ENCODE measurements at regions not wholly inside any gene's neighbourhood (a gene's known extent, or its start where the extent isn't known, plus 50 kb on each side); places are given as distances from the start of the nearest gene placed in this dataset.

- WGBS (ENCODE audit: missing lambda C conversion rate): 11% methylated on average over 2 of the region's 3 CpGs
Measured at GRCh38 chr9:13627502-13627901, 348.0 kb upstream of the MPDZ start.

More at GRCh38 chr9:13627502-13627901, 348.0 kb upstream of the MPDZ start:
- no peak for TF ChIP-seq ZC3H11A (IDR thresholded peaks at IDR 0.05)
- TF ChIP-seq EHMT2 (IDR thresholded peaks at IDR 0.05; ENCODE audit: low read depth): no peak
- TF ChIP-seq BHLHE40 (IDR thresholded peaks at IDR 0.05; ENCODE audit: low read depth, low read length): no peak
- TF ChIP-seq REST (IDR thresholded peaks at IDR 0.05): no peak
- no peak for TF ChIP-seq HOXA7 (CRISPR knock-in tag; IDR thresholded peaks at IDR 0.05)
- TF ChIP-seq CHD2 (IDR thresholded peaks at IDR 0.05; ENCODE audit: low read length, partially characterized antibody): no peak
- no peak for TF ChIP-seq HOXB5 (CRISPR knock-in tag; IDR thresholded peaks at IDR 0.05)
- TF ChIP-seq CEBPB (IDR thresholded peaks at IDR 0.05): no peak
- no peak for TF ChIP-seq ESRRA (IDR thresholded peaks at IDR 0.05; ENCODE audit: borderline replicate concordance, low read length)
- no peak for TF ChIP-seq NR3C1 (IDR thresholded peaks at IDR 0.05)
- TF ChIP-seq BCL3 (IDR thresholded peaks at IDR 0.05): no peak
- no peak for TF ChIP-seq HDAC2 (IDR thresholded peaks at IDR 0.05)
- TF ChIP-seq USF2 (IDR thresholded peaks at IDR 0.05): no peak
- no peak for TF ChIP-seq KDM5A (IDR thresholded peaks at IDR 0.05)
- no peak for TF ChIP-seq E2F6 (IDR thresholded peaks at IDR 0.05; ENCODE audit: borderline replicate concordance, low read depth)
- TF ChIP-seq ELK1 (IDR thresholded peaks at IDR 0.05; ENCODE audit: low read depth, low read length): no peak
- ChIA-PET CTCF (no interaction called here), POLR2A (no interaction called here)
- Histone ChIP-seq H3K4me1 (no peaks in the 10 kb centered on the region), H3K9me3 (no peaks in the 10 kb centered on the region), H3K27ac (no peak overlapping the region), H3K4me3 (no peak overlapping the region), H3K4me2 (no peak overlapping the region)
- DNase-seq (ENCODE audit: low read depth in 1 of 2, low spot score in 1 of 2): no peak
- FAIRE-seq: no peak
- ATAC-seq: no peak

Data from A549 (cell line).